A673 (cell line): ENCODE measurements at regions not wholly inside any gene's neighbourhood (a gene's known extent, or its start where the extent isn't known, plus 50 kb on each side); places are given as distances from the start of the nearest gene placed in this dataset.

Experiments used
- BruUV-seq: library from RNA; stranded (reverse); fragments of 400-500 nt; replicated peaks from 2 replicates; lab custom pipeline; 2021; lab: Mats Ljungman, UMichigan
- CTCF ChIA-PET: fragments of 300-600 bp; sonication (Branson Sonifier 250); formaldehyde crosslinking; loops from one replicate; lab custom pipeline; 2022; ENCODE audit warnings: antibody characterized with exemption; lab: Charles Lee
- POLR2A ChIA-PET: fragments of 300-600 bp; sonication (Branson Sonifier 250); formaldehyde crosslinking; loops from one replicate; lab custom pipeline; 2022; ENCODE audit warnings: antibody characterized with exemption; ENCODE audit not compliant: low non-redundant PET; lab: Charles Lee
- DNase-seq: peaks from one replicate; pipeline ENCODE4 v3.0.0-alpha.2; 2015; ENCODE audit warnings: low spot score
- H3K27ac ChIP-seq: fragments of 200-600 bp; sonication (generic); 2 replicates; pipeline ENCODE4 v1.5.1; 2016; ENCODE audit warnings: mixed run types, low read depth, mild to moderate bottlenecking, mixed read lengths, antibody characterized with exemption, low read length; ENCODE audit not compliant: poor library complexity, severe bottlenecking
- H3K27me3 ChIP-seq: fragments of 200-600 bp; sonication (generic); replicated peaks from 2 replicates; pipeline ENCODE4 v1.6.1; 2017; ENCODE audit warnings: mixed run types, low read depth, mild to moderate bottlenecking, mixed read lengths, antibody characterized with exemption, low read length; ENCODE audit not compliant: insufficient read depth, poor library complexity
- H3K36me3 ChIP-seq: fragments of 200-600 bp; sonication (generic); 2 replicates; pipeline ENCODE4 v1.6.1; 2016; ENCODE audit warnings: mixed run types, mild to moderate bottlenecking, mixed read lengths, antibody characterized with exemption, low read length; ENCODE audit not compliant: insufficient read depth, poor library complexity, severe bottlenecking
- H3K4me1 ChIP-seq: fragments of 200-600 bp; sonication (generic); 2 replicates; pipeline ENCODE4 v1.6.1; 2017; ENCODE audit warnings: mixed run types, mild to moderate bottlenecking, mixed read lengths, antibody characterized with exemption, low read length; ENCODE audit not compliant: insufficient read depth, poor library complexity, severe bottlenecking
- H3K4me3 ChIP-seq: fragments of 200-600 bp; sonication (generic); 2 replicates; pipeline ENCODE4 v1.5.1; 2016; ENCODE audit warnings: low read depth, mixed run types, mild to moderate bottlenecking, mixed read lengths, low read length; ENCODE audit not compliant: poor library complexity, severe bottlenecking
- H3K9me3 ChIP-seq: fragments of 200-600 bp; sonication (generic); 2 replicates; pipeline ENCODE4 v1.6.1; 2016; ENCODE audit warnings: mixed run types, low read depth, mild to moderate bottlenecking, mixed read lengths, antibody characterized with exemption, low read length; ENCODE audit not compliant: poor library complexity, severe bottlenecking
- EZH2 ChIP-seq: fragments of 200-600 bp; sonication (generic); IDR thresholded peaks from 2 replicates; pipeline ENCODE4 v1.6.1; 2017; ENCODE audit warnings: borderline replicate concordance, low read depth, mild to moderate bottlenecking, mixed read lengths, antibody characterized with exemption, low read length; ENCODE audit not compliant: poor library complexity, severe bottlenecking
- intact Hi-C: fragments of 100-400 bp; cut with micrococcal nuclease; formaldehyde crosslinking; loops from one replicate; pipeline ENCODE4 v1.10.0; 2022; ENCODE audit not compliant: unreplicated experiment
- TF ChIP-seq, protein P1 (sequence below): fragments of 300-800, 200-600 bp; sonication (generic); conservative IDR thresholded peaks from 2 replicates; pipeline ENCODE4 v1.5.1; 2017; ENCODE audit warnings: low read depth, mild to moderate bottlenecking, antibody characterized with exemption, low read length, moderate library complexity, mixed read lengths

DNA sequence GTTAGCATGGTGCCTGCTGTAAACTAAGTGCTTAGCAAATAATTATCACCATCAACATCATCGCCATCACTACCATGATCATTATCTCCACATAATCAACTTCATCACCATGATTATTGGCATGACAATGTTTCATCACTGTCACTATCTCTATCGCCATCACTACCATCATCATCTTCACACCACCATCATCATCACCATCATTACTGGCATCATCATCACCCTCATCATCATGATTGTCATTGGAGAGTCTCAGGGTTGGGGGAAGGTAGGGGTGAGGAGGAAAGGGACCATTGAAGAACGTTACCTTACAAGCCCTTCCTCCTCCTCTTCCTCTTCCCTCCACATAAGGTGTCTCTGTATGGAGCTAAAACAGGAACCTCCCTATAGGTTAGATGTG, 54.9 kb upstream of the GPR26 start:
- no TSS peak for BruUV-seq
- Histone ChIP-seq H3K36me3 (no peaks in the 10 kb centered on the region), H3K4me3 (no peak overlapping the region), H3K4me1 (no peaks in the 10 kb centered on the region), H3K27ac (no peak overlapping the region), H3K9me3 (no peaks in the 10 kb centered on the region), H3K27me3 (peaks cover 25% of the 10 kb centered on the region)
- intact Hi-C loops: no loop called here
- TF ChIP-seq EZH2: no peak
- TF ChIP-seq, protein P1, sequence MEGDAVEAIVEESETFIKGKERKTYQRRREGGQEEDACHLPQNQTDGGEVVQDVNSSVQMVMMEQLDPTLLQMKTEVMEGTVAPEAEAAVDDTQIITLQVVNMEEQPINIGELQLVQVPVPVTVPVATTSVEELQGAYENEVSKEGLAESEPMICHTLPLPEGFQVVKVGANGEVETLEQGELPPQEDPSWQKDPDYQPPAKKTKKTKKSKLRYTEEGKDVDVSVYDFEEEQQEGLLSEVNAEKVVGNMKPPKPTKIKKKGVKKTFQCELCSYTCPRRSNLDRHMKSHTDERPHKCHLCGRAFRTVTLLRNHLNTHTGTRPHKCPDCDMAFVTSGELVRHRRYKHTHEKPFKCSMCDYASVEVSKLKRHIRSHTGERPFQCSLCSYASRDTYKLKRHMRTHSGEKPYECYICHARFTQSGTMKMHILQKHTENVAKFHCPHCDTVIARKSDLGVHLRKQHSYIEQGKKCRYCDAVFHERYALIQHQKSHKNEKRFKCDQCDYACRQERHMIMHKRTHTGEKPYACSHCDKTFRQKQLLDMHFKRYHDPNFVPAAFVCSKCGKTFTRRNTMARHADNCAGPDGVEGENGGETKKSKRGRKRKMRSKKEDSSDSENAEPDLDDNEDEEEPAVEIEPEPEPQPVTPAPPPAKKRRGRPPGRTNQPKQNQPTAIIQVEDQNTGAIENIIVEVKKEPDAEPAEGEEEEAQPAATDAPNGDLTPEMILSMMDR: no peak
- ChIA-PET CTCF (no interaction called here), POLR2A (no interaction called here)
- no peak for DNase-seq

DNA sequence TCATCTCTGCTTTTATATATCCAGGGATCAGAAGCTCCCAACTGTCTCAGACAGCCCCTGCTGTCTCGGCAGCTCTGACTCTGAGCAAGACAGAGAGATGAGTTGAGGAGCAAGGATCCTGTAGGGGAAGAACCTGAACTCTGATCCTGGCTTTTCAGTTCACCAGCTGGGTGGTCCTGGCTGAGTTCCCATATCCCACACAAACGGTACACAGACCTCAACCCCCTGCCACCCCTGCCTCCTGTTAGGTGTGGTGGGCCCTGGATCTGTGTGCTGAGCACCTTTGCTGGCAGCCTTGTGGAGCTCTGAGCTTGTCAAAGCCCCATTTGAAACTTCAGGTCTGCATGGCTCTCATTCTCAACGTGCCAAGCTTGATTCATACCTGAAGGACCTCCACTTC, 54.3 kb upstream of the GPR26 start:
- CTCF ChIA-PET: no interaction called here
- BruUV-seq: no TSS peak
- intact Hi-C loops: no loop called here

DNA sequence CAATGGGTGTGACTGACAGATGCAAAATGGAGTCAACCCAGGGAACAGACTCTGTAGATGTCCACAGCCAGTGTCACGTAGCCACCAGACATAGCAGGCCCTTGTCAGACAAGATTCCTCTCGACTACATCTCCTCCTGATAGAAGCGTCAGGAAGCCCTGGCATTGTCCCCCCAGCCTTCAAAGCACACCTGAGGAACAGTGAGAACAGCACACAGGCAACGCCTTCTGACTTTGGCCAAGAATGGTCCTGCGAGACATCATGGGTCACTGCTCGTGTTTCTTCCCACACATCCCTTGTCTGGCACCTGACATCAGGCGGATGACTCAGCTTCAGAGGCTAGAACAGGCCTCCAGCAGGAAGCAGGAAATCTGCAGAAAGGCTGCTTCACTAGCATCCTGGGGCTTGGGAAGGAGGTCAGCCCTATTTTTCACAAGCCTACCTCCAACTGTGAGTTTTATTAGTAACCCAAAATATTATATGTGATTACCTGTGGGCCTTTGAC, 52.8 kb upstream of the GPR26 start:
- no peak for DNase-seq
- no peaks in the 10 kb centered on the region for H3K36me3 ChIP-seq
- intact Hi-C loops: no loop called here
- ChIA-PET POLR2A (no interaction called here), CTCF (no interaction called here)
- no peak for TF ChIP-seq EZH2
- H3K4me3 ChIP-seq: no peak overlapping the region
- H3K9me3 ChIP-seq: no peaks in the 10 kb centered on the region
- no TSS peak for BruUV-seq
- H3K4me1 ChIP-seq: no peaks in the 10 kb centered on the region
- H3K27ac ChIP-seq: no peak overlapping the region
- H3K27me3 ChIP-seq: peaks cover 9% of the 10 kb centered on the region

More for the DNA sequence above, 54.3 kb upstream of the GPR26 start:
- POLR2A ChIA-PET: no interaction called here
- no peak overlapping the region for H3K27ac ChIP-seq
- DNase-seq: no peak
- H3K4me1 ChIP-seq: no peaks in the 10 kb centered on the region
- no peaks in the 10 kb centered on the region for H3K9me3 ChIP-seq
- peaks cover 23% of the 10 kb centered on the region for H3K27me3 ChIP-seq
- TF ChIP-seq EZH2: no peak
- TF ChIP-seq, protein P1: no peak
- H3K4me3 ChIP-seq: no peak overlapping the region
- H3K36me3 ChIP-seq: no peaks in the 10 kb centered on the region

DNA sequence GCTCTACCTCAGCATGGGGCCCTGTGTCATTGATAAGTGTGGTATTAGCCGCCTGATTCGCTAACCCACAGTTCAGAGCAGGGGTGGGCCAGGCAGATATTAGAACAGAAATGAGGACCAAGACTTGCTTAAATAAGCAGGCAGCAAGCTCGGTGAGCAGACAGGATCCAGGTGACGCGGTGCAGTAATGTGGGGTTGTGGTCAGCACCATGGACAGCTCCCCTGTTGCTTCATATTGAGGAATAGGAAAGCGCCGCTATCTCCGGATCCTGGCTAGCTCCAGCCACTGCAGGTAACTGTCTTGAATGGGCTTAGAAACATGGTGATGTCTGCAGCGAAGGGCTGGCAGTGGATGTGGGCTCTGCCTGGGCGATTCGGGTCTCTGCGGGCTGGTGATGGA, 51.3 kb upstream of the GPR26 start:
- Histone ChIP-seq H3K36me3 (no peaks in the 10 kb centered on the region), H3K4me1 (no peaks in the 10 kb centered on the region), H3K27me3 (no peaks in the 10 kb centered on the region), H3K9me3 (no peaks in the 10 kb centered on the region), H3K4me3 (no peak overlapping the region), H3K27ac (no peak overlapping the region)
- intact Hi-C loops: no loop called here
- TF ChIP-seq EZH2: no peak
- TF ChIP-seq, protein P1: no peak
- ChIA-PET CTCF (no interaction called here), POLR2A (no interaction called here)
- DNase-seq: peak; percentile 53
- BruUV-seq: no TSS peak
